Esophagus muscularis mucosa (tissue), 4 donors: ENCODE measurements at regions not wholly inside any gene's neighbourhood (a gene's known extent, or its start where the extent isn't known, plus 50 kb on each side); places are given as distances from the start of the nearest gene placed in this dataset.

Experiments used
- EP300 ChIP-seq: sonication (generic); formaldehyde crosslinking; IDR thresholded peaks from one replicate; pipeline ENCODE4 v1.6.1; 2017; ENCODE audit warnings: antibody characterized with exemption
- POLR2A ChIP-seq: fragments of 450-650 bp; IDR thresholded peaks from one replicate; pipeline ENCODE4 v1.6.1; 2017; ENCODE audit warnings: antibody characterized with exemption, moderate library complexity, mild to moderate bottlenecking, low read depth
- POLR2AphosphoS5 ChIP-seq, 2 donors: sonication (generic); formaldehyde crosslinking; IDR thresholded peaks; one replicate each; pipeline ENCODE4 v1.6.1; 2017; ENCODE audit warnings: antibody characterized with exemption in 2 of 2
- TF ChIP-seq, protein P1 (sequence below), 3 experiments: fragments of 200-600 bp in 2 of 3; fragments of 450-650 bp in 1 of 3; sonication (generic) in 2 of 3; IDR thresholded peaks; one replicate each; pipeline ENCODE4 v1.5.1; 2017 to 2019; ENCODE audit warnings: antibody characterized with exemption in 3 of 3, mild to moderate bottlenecking in 2 of 3, moderate library complexity in 1 of 3

DNA sequence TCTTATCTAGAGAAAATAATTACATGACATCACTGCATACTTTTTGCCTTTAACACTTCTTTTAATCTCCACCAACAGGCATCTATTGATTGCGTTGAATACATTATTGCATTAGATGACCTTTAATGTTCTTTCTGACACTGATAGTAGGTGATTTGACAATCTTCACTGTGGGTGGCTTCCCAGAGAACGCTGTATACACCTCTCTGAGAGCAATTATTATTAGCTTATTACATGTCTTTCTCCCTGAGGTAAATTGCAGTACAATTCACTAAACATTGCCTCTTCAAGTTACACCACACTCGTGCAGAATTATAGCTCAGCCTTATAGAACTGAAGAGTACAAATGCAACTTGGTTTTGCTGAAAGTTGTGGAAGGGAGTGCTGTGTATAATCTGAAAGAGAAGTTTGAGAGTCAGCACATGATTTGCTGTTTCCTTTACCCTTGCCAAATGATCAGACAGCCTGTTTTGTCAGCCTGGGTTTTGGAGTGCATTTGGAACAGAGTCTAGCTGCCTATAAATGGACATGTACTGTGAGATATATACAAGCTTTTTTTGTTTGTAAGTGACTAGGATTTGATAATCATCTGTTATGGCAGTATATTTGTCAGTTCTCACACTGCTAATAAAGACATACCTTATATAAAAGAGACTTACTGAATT is 369.2 kb downstream of the CCER1 start:
- TF ChIP-seq POLR2AphosphoS5 (IDR thresholded peaks at IDR 0.05) (no peak), POLR2A (no peak), EP300 (no peak)
- TF ChIP-seq, protein P1, sequence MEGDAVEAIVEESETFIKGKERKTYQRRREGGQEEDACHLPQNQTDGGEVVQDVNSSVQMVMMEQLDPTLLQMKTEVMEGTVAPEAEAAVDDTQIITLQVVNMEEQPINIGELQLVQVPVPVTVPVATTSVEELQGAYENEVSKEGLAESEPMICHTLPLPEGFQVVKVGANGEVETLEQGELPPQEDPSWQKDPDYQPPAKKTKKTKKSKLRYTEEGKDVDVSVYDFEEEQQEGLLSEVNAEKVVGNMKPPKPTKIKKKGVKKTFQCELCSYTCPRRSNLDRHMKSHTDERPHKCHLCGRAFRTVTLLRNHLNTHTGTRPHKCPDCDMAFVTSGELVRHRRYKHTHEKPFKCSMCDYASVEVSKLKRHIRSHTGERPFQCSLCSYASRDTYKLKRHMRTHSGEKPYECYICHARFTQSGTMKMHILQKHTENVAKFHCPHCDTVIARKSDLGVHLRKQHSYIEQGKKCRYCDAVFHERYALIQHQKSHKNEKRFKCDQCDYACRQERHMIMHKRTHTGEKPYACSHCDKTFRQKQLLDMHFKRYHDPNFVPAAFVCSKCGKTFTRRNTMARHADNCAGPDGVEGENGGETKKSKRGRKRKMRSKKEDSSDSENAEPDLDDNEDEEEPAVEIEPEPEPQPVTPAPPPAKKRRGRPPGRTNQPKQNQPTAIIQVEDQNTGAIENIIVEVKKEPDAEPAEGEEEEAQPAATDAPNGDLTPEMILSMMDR (IDR thresholded peaks at IDR 0.05), result no peak
